ENCODE measurements at regions not wholly inside any gene's neighbourhood (a gene's known extent, or its start where the extent isn't known, plus 50 kb on each side); places are given as distances from the start of the nearest gene placed in this dataset.

GRCh38 chrX:130981836-130982235 lies 76.3 kb upstream of the ARHGAP36 start (continued):
- TF ChIP-seq MAX (IDR thresholded peaks at IDR 0.05; ENCODE audit: low read depth, low read length): no peak
- no peak for TF ChIP-seq USF2 (IDR thresholded peaks at IDR 0.05; ENCODE audit: borderline replicate concordance, low read depth, low read length)
- no peak for TF ChIP-seq PKNOX1 (IDR thresholded peaks at IDR 0.05)
- TF ChIP-seq ZBTB40 (IDR thresholded peaks at IDR 0.05; ENCODE audit: borderline replicate concordance): no peak
- no peak for TF ChIP-seq ESRRA (IDR thresholded peaks at IDR 0.05; ENCODE audit: low read length)
- no peak for TF ChIP-seq USF1 (IDR thresholded peaks at IDR 0.05; ENCODE audit: borderline replicate concordance, extremely low read length, insufficient read depth, low read depth, low read length)

All from GM12878 (cell line).